Left ventricle myocardium superior (tissue), 1 donor: ENCODE measurements at regions not wholly inside any gene's neighbourhood (a gene's known extent, or its start where the extent isn't known, plus 50 kb on each side); places are given as distances from the start of the nearest gene placed in this dataset.
"Not testable (repeated sequence)": the region's sequence is repeated elsewhere in the genome, so short reads cannot be mapped to it uniquely, and the experiment has no call there.

ENCODE experiments used
- ATAC-seq: fragments of 200-7000 bp; cut with Tn5 transposase; one replicate; pipeline ENCODE4 v1.9.1; 2020; ENCODE audit warnings: mild to moderate bottlenecking, moderate library complexity
- DNase-seq: peaks from one replicate; pipeline ENCODE4 v3.0.0-alpha.2; 2020
- intact Hi-C: fragments of 100-400 bp; cut with micrococcal nuclease; formaldehyde crosslinking; loops from one replicate; pipeline ENCODE4 v1.11.0; 2022
- donor health status: DM: no; HTN: yes; CAD: no; lungs with severe emphysema.

GRCh38 chr5:17810734-17811133 lies 176.5 kb downstream of the TAF11L14 start:
- DNase-seq (no peak), ATAC-seq (no peak)
- intact Hi-C loops = no loop called here

DNA sequence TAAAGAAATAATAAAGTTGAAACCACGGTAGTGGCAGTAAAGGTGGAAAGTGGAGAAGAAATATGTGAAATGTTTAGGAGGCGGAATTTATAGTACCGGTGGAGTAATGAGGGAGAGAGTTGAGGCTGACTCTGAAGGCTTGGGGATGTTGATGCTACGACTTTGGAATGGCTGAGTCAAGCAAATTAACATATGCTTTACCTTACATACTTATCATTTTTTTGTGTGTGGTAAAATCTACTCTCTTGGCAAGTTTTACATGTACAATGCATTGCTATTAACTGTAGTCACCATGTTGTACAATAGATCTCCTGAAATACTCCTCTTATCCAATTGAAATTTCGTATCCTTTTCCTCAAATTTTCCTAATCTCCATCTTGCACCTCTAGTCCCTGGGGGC lies 179.0 kb downstream of the TAF11L14 start:
- intact Hi-C loops = no loop called here
- ATAC-seq = no peak
- DNase-seq = no peak

GRCh38 chr5:17816505-17816904 lies 182.2 kb downstream of the TAF11L14 start:
- ATAC-seq (no peak), DNase-seq (no peak)
- intact Hi-C loops = no loop called here

GRCh38 chr5:17816944-17817343 lies 182.7 kb downstream of the TAF11L14 start:
- ATAC-seq = no peak
- intact Hi-C loops = no loop called here
- DNase-seq = no peak

- no peak for DNase-seq
- no peak for ATAC-seq
- intact Hi-C loops = no loop called here
Measured at GRCh38 chr5:17817990-17818389, 183.7 kb downstream of the TAF11L14 start.

GRCh38 chr5:17819783-17820182 lies 185.5 kb downstream of the TAF11L14 start:
- intact Hi-C loops = no loop called here
- ATAC-seq = no peak
- no peak for DNase-seq

- no peak for ATAC-seq
- DNase-seq = no peak
- intact Hi-C loops = no loop called here
Measured at GRCh38 chr5:17828681-17829080, 194.4 kb downstream of the TAF11L14 start.

DNA sequence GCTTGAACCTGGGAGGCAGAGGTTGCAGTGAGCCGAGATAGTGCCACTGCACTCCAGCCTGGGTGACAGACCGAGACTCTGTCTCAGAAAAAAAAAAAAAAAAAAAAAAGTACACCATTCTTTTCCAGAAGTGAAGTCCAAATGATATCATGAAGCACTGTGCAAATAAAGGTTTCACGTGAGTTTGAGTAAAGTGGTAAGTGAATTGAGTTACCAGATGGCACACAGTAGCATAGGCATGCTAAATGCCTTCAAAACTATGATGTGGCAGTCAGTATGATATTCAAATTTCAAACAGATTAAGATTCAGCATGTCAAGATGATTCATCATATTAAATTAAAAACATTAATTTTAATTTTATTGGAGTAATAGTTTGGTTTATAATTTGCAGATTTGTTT lies 195.2 kb downstream of the TAF11L14 start:
- ATAC-seq (no peak), DNase-seq (no peak)
- intact Hi-C loops = no loop called here

- DNase-seq (no peak), ATAC-seq (no peak)
- intact Hi-C loops = no loop called here
Measured at GRCh38 chr5:17831279-17831678, 197.0 kb downstream of the TAF11L14 start.

DNA sequence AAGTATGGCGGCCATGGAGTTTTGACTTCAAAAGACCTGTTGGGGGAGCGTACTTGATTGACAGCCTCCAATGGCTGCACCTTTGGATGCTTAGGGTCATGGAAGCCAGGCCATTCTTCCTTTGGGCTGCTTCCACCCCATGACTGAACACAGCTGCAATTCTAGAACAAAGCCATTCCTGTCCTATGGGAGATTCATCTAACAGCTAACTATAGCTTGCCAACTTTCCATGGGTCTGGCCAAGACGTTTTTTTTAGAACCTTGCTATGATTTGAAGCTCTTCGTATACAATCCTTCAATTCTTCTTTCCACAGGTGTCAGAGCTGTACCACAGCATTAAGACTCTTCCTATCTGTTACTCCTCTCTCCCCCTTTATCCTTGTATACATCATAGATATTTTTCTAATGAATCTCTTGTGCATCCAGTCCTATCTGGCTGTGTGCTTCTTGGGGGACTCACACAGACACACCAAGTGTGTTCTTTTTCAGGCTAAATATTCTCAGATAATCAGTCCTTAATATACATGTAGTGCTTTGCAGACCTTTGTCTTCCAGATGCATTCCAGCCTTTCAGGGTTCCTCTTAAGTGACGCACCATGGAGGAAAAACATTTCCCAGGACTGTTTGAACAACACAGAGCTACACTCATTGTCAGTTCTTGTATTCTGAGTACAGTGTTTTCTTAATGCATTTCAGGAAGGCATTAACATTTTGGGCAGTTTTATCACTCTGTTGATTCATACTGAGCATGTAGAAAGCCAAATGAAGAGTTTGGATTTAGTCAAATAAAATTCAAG lies 198.9 kb downstream of the TAF11L14 start:
- DNase-seq (no peak), ATAC-seq (no peak)
- intact Hi-C loops = no loop called here

DNA sequence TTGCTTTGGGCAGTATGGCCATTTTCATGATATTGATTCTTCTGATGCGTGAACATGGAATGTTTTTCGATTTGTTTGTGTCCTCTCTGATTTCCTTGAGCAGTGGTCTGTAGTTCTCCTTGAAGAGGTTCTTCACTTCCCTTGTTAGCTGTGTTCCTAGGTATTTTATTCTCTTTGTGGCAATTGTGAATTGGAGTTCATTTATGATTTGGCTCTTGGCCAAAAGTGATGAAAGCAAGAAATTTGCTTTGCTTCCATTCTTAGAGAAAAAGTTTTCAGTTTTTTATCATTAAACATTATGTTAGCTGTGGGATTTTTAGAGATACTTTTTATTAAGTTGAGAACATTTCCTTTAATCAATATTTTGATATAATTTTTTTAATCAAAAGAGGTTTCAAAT lies 203.5 kb downstream of the TAF11L14 start:
- no peak for ATAC-seq
- no peak for DNase-seq
- intact Hi-C loops = no loop called here

GRCh38 chr5:17838469-17838868 lies 204.2 kb downstream of the TAF11L14 start:
- intact Hi-C loops = no loop called here
- DNase-seq (no peak), ATAC-seq (no peak)

DNA sequence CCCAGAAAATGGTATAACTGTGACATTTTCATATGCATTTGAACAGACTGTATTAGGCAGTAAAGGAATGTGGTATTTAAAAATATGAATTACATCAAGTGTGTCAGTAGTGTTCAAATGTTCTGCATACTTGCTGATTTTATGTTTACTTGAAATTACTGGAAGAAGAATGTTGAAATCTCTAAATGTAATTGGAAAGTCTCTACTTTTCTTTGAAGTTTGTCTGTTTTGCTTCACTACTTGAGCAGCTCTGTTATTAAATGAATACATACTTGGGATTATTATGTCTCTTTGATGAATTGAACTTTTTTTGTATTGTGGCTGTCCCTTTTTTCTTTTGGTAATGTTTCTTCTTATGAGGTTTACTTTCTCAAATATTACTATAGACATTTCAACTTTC lies 205.6 kb downstream of the TAF11L14 start:
- ATAC-seq (no peak), DNase-seq (no peak)
- intact Hi-C loops = no loop called here

DNA sequence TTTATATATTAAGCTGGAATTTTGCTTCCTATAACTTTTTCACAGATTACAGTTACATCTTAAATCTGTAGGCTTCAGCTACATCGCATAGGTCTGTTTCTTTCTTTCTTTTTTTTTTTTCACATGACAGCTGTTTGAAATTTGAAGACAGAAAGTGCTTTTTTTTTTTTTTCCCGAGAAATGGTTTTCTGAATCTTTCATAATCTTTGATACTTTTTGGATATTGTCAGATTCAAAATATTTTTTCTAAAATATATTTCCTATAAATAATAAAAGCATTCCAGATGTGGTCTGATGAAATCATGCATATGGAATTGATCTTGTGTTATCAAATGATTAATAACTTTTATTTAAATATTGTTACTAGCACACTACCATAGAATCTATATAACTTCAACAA lies 212.2 kb downstream of the TAF11L14 start:
- intact Hi-C loops = no loop called here
- DNase-seq (no peak), ATAC-seq (no peak)

DNA sequence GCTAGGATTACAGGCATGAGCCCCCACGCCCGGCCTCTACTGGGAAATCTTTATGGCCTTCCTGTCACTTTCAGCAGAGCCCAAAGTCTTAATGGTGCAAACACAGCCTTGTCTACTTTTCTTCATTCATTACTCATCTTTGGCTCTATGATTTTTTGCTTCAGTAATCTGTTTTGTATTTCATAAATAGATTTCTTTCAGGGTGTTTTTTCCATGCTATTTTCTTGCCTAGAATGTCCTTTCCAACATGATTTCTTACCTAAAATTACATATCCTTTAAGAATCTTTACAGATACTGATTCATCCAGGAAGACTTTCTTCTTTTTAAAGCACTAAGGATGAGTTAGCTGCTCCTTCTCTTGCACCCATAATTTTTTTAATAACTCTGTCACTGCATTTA lies 213.0 kb downstream of the TAF11L14 start:
- DNase-seq (no peak), ATAC-seq (no peak)
- intact Hi-C loops = no loop called here

- intact Hi-C loops = no loop called here
- DNase-seq = no peak
- no peak for ATAC-seq
Measured at GRCh38 chr5:17852111-17852510, 217.9 kb downstream of the TAF11L14 start.

DNA sequence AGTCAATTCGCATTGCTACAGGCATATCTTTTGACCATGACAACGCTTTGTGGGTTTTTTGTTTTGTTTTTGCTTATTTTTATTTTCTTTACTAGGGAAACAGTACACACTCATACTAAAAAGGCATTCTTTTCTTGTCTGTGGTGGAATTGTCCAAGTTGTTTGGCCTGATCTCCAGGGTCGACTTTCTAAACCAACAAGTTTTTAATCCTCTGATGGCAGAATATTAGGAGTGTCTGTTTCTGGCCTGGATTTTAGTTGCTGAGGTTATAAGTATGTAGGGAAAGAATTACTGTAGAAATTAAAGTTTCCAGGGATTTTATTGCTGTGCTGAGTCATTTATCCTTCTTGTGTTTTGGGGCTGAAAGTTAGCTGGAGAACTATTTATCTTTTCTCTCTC lies 218.5 kb downstream of the TAF11L14 start:
- DNase-seq = no peak
- intact Hi-C loops = no loop called here
- ATAC-seq = no peak

GRCh38 chr5:17854901-17855300 lies 220.6 kb downstream of the TAF11L14 start:
- no peak for DNase-seq
- ATAC-seq = no peak
- intact Hi-C loops = no loop called here

GRCh38 chr5:17860660-17861315 lies 226.5 kb downstream of the TAF11L14 start:
- ATAC-seq (no peak), DNase-seq (no peak)
- intact Hi-C loops = no loop called here

DNA sequence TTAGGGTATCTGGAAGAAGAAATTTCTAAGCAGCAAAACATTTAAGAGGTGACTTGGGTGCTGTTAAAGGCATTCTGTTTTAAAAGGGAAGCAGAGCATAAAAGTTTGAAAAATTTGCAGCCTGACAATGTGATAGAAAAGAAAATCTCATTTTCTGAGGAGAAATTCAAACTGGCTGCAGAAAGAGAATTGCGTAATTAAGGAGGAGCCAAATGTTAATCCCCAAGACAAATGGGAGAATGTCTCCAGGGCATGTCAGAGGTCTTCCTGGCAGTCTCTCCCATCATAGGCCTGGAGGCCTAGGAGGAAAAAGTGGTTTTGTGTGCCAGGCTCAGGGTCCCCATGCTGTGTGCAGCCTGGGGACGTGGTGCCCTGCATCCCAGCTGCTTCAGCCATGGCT lies 230.6 kb downstream of the TAF11L14 start:
- intact Hi-C loops, ATAC-seq, DNase-seq: not testable (repeated sequence)

GRCh38 chr5:17865966-17866365 lies 231.7 kb downstream of the TAF11L14 start:
- intact Hi-C loops, DNase-seq, ATAC-seq: not testable (repeated sequence)
